GM18870 (cell line): ENCODE measurements at regions not wholly inside any gene's neighbourhood (a gene's known extent, or its start where the extent isn't known, plus 50 kb on each side); places are given as distances from the start of the nearest gene placed in this dataset.
"Not testable (repeated sequence)": the region's sequence is repeated elsewhere in the genome, so short reads cannot be mapped to it uniquely, and the experiment has no call there.

ENCODE experiments used
- ATAC-seq: cut with Tn5 transposase; IDR thresholded peaks from one replicate; pipeline ENCODE4 v1.9.1; 2021; ENCODE audit warnings: moderate library complexity; ENCODE audit not compliant: unreplicated experiment

DNA sequence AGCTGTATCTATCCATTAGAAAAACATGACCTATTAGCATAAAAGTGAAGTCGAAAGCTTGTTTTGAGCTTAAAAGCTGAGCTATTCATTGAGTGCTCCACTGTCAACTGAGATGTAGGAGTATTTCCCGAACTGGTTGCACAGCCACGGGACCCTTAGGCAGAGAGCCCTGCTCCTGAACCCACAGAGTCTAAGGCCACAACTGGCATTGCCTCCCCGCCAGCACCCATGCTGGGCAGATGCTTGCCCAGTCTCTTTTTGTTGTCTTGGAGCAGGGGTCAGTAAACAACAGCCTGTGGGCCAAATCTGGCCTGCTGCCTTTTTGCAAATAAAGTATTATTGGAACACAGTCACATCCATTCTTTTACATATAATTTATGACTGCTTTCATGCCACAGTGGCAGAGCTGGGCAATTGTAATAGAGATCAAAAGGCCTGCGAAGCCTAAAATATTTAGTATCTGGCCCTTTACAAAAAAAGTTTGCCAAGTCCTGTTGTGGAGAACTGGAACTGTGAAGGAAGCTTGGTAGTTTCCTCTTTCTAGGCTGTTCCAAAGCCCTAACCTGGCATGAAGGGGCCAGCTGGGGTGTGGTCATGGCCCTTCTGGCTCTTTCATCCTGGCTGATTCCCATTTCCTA is 58.4 kb upstream of the WAPL start:
- ATAC-seq, result no peak

DNA sequence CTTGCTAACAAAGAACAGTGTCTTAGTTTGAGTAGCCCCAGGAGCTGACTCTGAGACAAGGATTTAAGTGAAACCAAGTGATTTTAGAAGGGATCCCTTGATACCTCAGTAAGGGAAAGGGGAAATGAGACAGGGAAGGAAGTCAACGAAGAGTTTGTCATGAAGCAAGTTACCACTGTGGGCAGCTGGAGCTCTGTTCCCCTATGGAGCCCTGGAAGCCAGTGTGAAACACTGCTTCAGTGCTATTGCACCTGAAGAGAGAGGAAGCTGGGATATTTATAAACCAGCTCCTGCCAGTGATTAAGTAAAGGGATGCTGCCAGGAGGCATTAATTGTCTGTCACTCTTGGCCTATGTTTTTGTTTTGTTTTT is 58.9 kb upstream of the WAPL start:
- no peak for ATAC-seq

DNA sequence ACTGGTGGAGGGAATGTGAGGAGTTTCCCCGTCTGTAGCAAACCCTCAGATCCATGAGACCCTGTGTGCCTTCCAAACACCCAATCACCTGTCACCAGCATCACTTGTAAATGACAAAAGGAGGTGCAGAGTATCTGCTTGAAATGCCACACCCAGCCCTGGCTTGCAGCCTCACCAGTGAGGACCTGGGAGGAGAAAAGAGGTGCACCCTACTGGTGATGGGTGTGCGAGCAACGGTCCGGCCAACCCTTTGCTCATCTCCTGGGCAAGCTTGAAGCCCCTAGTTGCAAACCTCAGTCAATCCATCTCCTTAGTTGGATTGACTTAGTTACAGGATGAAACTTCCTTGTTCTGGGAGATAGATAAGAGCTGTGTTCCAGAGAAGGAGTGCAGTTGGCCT is 62.4 kb upstream of the WAPL start:
- no peak for ATAC-seq

DNA sequence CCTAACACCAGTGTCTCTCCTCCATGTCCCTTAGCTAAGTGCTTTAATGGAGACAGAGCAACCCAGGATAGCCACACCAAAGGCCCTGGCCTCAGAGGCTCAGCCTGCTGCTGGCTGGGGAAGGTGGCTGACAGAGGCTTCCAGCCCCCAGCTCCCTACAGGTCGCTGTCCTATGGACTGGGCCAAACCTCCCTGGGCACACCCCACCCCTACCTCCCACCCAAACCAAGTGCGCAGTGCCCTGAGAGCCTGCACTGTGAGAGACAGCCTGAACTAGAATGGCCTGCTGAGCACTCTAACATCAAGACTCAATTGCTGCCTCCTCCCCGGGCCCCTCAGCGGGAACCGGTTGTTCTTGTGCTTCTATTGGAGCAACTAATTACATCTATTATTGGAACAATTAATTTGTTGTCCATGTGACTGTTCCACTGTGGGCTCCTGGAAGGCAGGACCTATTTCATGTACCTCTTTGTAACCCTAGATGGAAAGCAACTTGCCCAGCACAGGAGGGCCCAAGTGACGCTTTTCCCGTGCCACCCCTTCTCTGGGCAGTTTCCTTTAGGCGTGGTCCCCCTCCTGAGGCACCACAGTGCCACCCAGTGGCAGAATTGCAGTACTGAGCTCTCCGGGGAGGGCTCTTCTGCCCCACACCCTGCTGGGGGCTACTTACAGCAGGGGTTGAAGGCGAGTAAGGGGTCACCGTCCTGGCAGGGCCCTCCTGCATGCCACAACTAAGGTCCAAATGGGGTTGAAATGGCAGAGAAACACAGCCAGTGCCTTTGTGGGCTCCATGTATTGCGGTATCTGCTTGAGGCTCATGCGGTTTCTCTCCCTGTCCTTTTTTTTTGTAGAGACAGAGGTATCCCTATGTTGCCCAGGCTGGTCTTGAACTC is 63.7 kb upstream of the WAPL start:
- ATAC-seq, result peak; percentile 81

DNA sequence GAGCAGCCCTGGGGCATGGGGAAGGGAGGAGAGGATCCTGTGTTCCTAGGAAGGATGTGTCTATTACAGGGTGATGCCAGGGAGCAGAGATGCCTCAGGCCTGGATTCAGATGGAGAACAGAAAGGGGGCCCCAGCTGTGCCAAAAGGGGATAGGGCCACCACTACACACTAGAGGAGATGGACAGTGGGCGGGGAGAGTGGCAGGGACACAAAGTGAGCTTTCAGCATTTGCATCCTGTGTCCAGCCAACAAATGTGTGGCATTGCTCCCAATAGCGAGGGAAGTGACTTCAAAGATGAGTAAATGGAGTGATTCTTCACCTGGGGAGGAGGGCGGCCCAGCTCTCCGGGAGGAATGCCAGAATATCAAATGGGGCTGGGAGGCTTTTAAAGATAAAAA is 64.9 kb upstream of the WAPL start:
- no peak for ATAC-seq

DNA sequence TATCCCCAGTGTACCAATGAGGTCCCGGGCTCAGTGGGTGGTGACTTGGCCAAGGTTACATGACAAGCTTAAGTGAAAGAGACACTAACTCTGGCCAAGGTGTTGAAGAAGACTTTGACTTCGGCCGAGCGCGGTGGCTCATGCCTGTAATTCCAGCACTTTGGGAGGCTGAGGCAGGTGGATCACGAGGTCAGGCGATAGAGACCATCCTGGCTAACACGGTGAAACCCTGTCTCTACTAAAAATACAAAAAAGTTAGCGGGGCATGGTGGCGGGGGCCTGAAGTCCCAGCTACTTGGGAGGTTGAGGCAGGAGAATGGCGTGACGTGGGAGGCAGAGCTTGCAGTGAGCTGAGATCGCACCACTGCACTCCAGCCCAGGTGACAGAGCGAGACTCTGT is 65.6 kb upstream of the OPN4 start:
- ATAC-seq, result not testable (repeated sequence)

DNA sequence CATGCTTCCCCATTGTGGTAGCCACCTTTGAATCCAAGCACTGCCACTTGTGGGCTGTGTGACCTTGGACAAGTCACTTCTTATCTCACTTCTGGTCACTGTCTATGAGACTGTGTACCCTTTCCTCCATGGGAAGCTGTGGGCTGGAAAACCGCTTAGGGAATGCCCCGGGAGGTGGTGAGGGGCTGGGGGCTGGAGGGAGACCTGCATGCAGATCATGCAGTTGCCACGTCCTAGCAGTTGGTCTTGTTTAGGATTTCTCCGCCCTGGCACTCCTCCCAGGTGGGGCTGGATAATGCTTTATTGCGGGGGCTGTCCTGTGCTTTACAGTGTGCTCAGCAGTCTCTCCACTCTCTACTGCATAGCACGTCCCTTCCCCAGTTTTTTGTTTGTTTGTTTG is 62.9 kb upstream of the OPN4 start:
- ATAC-seq, result no peak

DNA sequence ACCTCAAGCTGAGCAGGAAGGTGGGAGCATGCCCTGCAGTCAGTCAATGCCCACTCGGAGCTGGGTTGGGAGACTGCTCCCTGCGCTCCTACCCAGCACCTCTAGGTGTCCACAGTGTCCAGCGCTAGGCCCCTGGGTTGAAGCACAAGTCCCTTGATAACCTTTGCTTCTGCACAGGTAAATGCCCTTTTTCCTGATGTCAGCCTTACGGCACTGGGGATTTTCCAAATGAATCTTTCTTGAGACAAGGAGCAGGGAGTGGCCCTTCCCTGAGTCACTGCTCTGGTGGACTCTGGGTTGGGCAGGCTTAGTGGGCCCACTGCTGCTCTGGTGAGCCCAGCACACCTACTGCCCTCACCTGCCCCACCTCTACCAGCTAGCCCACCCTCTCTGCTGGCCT is 61.9 kb upstream of the OPN4 start:
- ATAC-seq, result no peak

DNA sequence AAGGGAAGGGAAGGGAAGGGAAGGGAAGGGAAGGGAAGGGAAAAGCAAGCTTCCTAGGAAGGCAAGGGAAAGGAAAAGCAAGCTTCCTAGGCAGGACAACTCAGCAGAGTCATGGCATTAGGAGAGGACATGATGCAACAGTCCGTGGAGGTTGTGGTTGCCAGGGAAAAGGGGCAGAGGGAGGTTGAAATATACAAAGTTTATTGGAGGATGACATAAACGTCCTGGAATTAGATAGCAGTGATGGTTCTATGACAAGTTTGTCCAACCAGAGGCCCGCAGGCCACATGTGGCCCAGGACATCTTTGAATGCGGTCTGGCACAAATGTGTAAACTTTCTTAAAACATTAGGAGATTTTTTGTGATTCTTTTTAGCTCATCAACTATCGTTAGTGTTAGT is 59.8 kb upstream of the OPN4 start:
- ATAC-seq, result no peak

DNA sequence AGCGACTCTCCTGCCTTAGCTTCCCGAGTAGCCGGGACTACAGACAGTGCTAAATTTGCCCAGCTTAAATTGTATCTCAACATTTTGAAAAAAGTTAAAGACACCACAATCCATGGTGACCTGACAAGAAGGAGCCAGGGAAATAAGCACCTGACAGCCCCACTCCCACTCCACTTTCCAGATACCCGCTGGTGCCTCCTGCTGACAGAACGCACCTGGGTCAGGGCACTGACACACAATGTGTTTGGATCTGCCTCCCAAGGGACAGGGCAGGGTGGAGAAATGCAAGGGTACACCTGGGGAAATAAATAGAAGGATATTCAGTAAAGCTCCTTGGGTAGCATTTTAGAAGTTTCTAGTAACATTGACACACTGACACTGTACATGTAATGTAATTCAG is 58.9 kb upstream of the OPN4 start:
- no peak for ATAC-seq

DNA sequence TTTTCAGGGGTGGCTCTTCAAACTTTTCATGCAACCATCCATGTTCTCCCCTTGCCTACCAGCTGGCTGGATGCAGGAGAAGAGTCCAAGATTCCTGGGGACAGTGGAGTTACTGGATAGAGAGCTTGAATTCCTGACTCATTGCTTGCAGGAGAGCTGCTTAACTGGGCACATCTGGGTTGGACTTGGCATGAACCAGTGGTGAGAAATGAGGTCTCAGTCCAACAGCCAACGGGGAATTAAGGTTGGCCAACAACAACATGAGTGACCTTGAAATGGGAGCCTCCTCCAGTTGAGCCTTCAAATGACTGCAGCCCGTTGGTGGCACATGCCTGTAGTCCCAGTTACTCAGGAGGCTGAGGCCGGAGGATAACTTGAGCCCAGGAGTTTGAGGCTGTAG is 58.1 kb upstream of the OPN4 start:
- ATAC-seq, result no peak

DNA sequence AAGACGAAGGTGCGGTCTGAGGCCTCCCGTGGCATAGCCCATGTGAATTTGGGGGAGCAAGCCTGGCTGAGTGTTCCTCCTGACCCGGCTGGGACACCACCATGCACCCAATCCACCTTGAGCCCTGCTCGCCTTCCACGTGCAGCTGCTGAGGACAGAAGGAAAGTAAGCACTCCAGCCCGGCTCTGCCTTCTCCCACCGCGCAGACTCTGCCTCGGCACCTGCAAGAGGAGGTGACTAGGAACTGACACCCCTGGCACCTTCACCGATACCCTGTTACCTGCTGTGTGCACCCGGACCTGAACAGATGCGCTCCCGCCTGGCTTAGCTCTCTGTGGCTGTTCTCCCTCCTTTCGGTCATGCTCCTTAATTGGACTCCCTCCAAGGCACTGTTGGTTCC is 57.0 kb upstream of the OPN4 start:
- ATAC-seq, result no peak

DNA sequence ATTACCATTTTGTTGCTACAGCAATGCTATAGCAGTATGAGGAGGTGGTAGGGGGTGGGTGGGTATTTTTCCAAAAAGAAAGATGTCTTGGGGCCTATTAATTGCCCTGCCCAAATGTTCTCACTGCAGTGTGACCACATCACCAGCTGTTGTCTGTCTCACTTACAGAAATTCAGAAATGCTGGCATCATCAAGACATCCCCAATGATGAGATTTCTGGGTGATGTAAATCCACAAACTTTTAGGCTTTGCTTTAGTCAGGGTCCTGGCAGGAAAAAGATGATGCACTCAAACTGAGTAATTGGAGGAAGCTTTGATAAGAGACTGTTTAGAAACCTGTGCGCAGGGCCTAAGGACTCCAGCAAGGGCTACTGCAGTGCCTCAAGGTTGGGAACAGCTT is 56.2 kb upstream of the OPN4 start:
- no peak for ATAC-seq

DNA sequence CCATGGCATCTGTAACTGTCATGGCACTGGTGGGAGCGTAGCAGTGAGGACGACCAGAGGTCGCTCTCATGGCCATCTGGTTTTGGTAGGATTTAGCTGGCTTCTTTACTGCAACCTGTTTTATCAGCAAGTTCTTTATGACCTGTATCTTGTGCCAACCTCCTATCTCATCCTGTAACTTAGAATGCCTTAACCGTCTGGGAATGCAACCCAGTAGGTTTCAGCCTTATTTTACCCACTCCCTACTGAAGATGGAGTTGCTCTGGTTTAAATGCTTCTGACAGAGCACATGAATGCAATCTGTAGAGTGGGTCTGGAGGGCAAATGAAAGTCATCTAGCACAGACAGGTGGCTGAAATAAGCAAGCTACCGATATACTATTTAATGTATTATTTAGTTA is 55.3 kb upstream of the OPN4 start:
- no peak for ATAC-seq

DNA sequence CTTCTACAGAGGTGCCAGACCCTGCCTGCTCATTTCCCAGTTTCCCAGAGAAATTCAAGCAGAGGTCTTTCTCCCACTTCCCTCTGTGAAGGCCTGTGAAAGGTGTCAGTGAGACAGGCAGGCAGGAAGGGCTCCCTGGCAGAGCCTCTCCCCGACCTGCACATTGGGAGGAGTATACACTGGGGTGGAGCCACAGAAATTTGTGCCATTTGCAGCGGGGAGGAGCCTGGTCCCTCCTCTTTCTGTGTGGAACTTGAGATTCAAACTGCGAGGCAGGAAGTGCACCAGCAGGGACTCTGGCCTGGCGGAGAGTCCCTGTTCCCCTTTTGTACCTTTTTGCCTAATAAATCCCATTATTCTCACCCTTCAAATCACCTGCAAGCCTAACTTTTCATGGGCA is 54.6 kb upstream of the OPN4 start:
- peak; percentile 77 for ATAC-seq

DNA sequence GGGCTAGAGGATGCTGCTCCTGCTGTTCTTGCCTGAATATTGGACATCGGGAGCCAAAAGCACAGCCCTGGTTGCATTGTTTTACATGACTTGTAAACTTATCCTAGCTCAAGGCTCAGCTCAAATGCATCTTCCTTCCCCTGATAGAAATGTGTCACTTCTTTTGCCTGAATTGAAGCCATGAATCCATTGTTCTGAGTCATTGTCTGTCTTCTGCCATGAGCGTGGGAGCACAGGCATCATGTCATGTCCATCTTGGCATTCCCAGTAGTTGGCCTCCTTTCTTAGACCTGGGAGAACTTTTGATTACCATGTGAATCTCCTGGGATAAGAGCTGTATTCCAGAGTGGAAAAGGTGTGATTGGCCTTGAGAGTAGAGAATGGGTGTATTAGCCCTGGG is 54.1 kb upstream of the OPN4 start:
- no peak for ATAC-seq

DNA sequence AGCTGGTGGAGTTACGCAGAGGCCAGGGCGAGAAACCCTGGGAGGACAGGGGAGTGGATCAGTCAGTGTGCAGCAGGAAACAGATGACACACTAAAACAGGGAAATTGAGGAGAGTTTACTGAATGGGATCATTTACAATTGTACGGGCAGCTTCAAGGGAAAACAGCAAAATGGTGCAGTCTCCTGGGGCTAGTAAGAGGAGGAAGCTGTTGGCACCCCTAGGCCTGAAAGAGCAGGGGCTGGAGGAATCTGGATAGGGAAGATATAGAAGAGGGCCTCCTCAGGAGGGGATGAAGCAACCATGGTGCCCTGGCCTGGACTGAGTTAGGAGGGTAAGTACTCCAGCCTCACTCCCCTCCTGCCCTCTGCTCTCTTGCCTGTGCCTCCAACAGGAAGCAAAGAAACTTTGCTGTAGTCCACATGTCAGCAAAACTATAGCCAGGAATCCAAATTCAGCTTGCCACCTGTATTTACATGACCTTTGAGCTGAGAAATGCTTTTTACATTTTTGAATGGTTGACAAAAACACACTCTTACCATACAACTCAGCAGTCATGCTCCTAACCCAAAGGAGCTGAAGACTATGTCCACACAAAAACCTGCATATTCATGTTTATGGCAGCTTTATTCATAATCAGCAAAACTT is 52.3 kb upstream of the OPN4 start:
- no peak for ATAC-seq

DNA sequence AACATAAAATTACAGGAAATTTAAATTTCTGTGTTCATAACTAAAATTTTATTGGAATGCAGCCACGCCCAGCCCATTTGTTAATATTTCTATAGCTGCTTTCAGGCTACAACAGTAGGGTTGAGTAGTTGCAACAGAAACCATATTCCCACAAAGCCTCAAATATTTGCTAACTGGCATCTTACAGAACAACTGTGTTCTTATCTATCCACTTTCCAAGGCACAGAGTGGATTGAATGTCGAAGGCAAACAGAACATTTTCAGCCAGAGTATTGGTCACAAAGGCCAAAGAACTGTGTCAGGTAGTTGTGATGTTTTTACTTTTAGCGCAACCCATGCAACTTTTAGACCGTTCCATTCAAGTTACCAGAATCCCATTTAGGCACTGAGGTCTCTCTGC is 51.1 kb upstream of the OPN4 start:
- ATAC-seq, result no peak
